Right kidney (tissue), 1 donor: ENCODE measurements at regions not wholly inside any gene's neighbourhood (a gene's known extent, or its start where the extent isn't known, plus 50 kb on each side); places are given as distances from the start of the nearest gene placed in this dataset.
"Not testable (repeated sequence)": the region's sequence is repeated elsewhere in the genome, so short reads cannot be mapped to it uniquely, and the experiment has no call there.

Source experiments
- DNase-seq: peaks from one replicate; pipeline ENCODE4 v3.0.0-alpha.2; 2016

DNA sequence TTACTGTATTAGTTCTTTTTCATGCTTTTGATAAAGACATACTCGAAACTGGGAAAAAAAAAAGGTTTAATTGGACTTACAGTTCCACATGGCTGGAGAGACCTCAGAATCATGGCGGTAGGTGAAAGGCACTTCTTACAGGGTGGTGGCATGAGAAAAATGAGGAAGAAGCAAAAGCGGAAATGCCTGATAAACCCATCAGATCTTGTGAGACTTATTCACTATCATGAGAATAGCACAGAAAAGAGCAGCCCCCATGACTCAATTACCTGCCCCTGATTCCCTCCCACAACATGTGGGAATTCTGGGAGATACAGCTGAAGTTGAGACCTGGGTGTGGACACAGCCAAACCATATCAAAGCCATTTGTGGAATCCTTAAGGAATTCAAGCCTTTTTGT lies 1238.9 kb downstream of the ADGRL3 start:
- no peak for DNase-seq

DNA sequence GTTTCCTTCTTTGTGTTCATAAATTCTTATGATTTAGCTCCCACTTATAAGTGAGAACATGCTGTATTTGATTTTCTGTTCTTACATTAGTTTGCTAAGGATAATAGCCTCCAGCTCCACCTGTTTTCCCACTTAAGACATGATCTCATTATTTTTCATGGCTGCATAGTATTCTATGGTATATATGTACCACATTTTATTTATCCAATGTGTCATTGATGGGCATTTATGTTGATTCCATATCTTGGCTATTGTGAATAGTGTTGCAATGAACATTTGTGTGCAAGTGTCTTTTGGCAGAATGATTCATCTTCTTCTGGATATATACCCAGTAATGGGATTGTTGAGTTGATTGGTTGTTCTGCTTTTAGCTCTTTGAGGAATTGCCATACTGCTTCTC lies 1234.8 kb downstream of the ADGRL3 start:
- no peak for DNase-seq

GRCh38 chr4:62431513-62432231 lies 1231.5 kb downstream of the ADGRL3 start:
- DNase-seq, result not testable (repeated sequence)

GRCh38 chr4:62429297-62429696 lies 1229.2 kb downstream of the ADGRL3 start:
- no peak for DNase-seq

GRCh38 chr4:62415256-62415655 lies 1215.1 kb downstream of the ADGRL3 start:
- no peak for DNase-seq

- no peak for DNase-seq
These were observed 1214.4 kb downstream of the ADGRL3 start for GRCh38 chr4:62414563-62414962.

GRCh38 chr4:62410371-62411003 lies 1210.4 kb downstream of the ADGRL3 start:
- DNase-seq, result no peak

DNA sequence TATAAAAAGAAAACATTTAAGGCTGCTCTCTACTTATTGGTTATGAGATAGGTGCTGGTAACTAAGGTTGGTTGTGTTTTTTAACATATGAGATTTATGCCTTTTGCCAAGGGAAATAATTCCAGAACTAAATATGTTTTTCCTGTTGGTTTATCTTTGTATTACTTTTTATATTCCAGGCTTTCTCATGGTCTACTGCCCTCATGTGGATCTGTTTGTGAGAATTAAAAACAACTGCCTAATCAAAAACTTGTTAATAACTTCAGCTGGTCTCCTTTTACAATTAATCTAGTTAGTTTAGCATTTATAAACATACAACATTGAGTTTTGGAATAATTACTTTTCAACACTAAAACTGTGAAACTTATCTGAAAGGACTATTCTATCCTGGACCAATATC lies 1208.3 kb downstream of the ADGRL3 start:
- no peak for DNase-seq

DNA sequence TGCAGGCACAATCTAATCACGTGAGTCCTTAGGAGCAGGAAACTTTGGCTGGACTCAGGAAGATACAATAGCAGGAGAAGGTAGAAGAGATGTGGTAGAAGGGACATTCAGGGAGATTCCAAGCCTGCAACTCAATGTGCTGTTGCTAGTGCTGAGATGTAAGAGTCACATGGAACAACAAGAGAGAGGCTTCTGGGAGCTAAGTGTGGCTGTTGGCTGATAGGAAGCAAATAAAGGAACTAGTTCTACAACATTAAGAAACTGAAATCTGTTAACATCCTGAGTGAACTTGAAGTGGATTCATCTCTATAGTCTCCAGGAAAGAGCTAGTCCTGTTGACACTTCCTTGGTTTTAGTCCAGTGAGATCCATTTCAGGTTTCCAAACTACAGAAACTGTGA lies 1207.4 kb downstream of the ADGRL3 start:
- DNase-seq, result no peak

DNA sequence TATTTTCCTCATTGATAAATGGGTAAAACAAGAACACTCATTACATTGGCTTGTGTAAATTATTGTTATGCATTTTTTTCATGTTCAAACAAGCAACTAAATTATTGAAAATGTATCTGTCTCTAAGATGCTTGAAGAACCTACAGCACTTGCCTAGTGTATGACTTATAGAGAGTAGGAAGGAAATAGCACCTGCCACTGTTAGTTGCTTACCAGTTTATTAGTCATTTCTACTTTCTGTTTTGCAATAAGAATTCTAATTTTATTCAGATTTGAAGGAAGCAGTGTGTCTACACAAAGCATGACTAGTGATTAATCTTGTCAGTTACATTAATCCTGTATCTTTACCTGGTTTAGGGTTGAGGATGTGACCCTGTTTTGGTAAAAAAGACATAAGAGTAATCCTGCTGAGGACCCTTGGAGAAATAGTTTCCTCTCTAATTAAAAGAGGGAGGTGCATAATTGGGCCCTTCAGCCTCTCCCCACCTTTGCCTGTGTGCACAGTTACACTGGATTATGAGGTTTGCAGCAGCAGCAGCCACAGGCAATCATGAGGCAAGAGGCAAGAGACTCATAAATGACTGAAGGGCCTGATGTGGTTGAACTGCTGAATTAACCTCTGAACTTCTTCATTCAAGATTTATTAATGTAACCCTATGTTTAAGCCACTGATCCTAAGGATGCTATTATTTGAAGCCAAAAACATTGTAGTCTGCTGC lies 1202.1 kb downstream of the ADGRL3 start:
- DNase-seq, result no peak

DNA sequence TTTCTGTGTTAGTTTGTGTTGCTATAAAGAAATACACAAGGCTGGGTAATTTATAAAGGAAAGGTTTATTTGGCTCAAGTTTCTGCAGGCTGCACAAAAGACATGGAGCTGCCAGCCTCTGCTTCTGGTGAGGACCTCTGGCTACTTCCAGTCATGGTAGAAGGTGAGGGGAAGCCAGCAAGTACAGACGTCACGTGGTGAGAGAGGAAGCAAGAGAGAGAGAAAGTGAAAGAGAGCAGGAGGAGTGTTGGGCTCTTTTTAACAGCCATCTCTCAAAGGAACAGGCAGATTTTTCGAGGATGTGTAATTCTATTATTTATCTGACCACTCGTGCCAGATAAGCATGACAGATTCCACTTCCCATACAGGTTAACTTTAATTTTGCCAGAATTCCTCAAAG lies 1199.1 kb downstream of the ADGRL3 start:
- DNase-seq, result no peak

GRCh38 chr4:62398318-62398717 lies 1198.2 kb downstream of the ADGRL3 start:
- no peak for DNase-seq

DNA sequence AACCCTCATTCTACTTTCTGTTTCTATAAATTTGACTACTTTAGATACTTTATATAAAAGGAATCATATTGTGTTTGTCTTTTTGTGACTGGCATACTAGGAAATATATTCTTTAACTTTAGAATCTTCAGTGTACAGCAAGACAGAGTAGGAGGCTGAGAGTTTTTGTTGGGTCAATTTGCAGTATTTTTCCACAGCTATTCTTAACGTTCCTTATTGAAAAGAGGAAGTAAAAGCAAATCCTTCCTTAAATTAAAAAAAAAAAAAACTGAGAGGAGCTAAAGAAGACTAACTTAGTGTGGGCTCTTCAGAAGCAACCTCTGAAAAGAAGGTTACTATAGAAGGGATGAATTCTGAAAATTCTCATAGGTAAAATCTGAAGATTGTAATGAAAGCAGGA lies 1194.6 kb downstream of the ADGRL3 start:
- no peak for DNase-seq

DNA sequence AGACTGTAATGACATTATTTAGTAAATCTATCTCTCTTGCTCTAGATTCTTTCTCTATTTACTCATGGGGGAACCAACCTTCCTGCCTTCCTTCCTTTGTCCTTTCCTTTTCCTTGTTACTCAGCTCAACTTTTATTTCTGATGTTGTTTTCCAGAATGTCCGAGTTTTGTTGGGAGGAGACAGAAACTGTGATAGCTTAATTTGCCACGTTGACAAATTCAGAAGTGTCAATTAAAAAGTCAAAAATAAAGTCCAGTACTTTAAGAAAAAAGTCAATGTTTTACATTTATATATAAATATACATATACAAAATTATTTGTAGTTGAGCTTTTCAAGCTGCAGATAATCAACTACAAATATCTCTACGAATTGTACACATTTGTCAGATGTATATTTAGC lies 1187.7 kb downstream of the ADGRL3 start:
- DNase-seq, result no peak

DNA sequence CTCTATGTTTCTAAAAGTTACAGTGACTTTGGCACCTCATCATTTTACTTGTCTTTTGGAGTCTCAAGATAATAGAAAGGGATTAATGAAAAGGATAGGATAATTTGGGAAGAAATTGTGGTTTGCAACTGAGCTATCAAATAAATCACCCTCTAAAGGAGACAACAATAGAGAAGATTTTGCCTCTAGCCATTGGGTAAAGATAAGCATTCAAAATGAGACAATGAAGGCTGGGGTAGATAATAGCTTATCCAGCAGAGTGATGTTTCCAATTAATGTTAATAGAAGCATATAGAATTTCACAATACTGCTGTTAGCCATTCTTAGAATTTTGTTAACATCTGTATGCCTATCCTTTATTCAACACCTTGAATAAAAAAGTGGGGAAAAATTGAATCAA lies 1177.6 kb downstream of the ADGRL3 start:
- DNase-seq, result no peak

- DNase-seq, result no peak
These were observed 1177.1 kb downstream of the ADGRL3 start for GRCh38 chr4:62377245-62377644.

DNA sequence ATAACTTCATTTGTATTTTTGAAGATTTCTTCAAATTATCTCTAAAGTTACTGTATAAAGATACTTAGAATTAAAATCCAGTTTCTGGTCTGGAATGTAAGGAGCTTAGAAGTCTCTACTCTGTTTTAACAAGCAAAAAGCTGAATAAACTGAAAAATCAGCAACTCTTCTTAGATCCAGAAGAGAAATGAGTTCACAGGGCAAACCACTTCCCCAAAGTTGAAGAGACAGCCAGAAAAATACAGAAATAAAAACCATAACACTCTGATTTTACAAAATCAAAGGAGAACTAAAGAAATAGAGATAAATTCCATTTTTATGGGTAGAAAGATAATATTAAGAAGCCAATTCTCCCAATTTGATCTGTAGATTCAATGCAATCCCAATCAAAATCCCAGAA lies 1166.8 kb downstream of the ADGRL3 start:
- no peak for DNase-seq

- DNase-seq, result no peak
These were observed 1160.0 kb downstream of the ADGRL3 start for GRCh38 chr4:62360156-62360545.

DNA sequence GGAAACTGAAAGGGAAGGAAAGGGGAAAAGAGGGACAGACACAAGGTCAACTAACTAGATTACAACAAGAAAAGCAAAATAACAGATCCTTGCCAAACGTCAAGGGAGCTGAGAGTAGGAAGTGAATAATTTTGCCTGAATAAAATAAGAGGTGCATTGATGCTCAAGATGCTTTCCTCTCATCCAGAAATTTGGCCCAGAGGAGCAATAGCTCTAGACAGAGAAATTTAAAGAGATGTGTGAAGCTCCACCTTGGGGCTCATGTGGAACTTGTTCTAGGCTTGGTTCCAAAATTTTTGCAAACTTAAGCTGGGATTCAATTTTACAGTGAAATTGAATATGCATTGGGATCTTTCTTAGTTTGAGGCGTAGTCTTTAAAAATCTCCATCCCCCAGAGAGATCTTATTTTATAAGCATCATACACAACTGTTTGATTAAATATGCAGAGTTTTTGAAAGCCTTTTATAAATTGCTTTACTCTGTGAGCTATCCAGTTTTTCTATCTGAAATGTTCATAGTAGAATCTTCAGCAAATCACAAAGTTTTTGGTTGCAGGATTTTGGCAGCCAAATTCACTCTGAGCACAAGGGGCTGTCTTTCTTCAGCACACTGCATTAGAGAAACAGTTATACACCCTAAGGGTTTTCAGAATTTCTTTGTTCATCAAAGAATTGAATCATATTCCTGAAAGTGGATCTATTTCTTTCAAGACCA lies 1159.5 kb downstream of the ADGRL3 start:
- DNase-seq, result no peak

GRCh38 chr4:62344915-62345314 lies 1144.8 kb downstream of the ADGRL3 start:
- DNase-seq, result no peak

DNA sequence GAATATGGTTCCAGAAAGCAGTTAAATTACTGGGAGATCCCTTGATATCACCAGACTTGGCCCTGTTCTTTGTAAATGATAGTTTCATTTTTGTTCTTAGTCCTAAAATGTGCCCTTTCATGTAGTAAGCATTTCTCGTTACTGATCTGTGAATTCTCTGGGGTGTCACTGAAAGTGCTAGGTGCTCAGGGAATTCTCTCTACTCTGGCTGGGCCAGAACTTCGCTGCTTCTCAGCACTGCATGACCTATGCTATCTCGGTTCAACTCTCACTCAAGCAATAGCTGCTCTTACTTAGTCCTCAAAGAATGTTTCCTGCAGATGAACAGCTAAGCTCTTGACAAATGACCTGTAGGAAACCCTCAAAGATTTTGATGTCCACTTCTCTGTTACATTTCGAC lies 1144.3 kb downstream of the ADGRL3 start:
- no peak for DNase-seq

DNA sequence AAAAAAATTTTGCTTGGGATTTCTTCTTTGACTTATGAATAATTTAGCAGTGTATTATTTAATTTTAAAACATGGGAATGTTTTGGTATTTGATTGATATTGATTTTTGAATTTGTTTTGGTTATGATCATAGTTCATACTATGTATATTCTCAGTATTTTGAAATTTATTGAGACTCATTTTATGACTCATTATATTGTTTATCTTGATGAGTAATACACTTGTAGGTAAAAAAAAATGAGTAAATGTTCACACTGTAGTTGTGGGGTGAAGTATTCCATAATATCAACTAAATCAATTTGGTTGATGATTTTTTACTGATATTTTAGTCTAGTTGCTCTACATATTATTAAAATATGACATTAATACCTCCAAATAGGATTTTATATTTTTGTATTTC lies 1142.2 kb downstream of the ADGRL3 start:
- no peak for DNase-seq

- no peak for DNase-seq
These were observed 1128.4 kb downstream of the ADGRL3 start for GRCh38 chr4:62328526-62328925.
